HepG2 (cell line): ENCODE measurements at regions not wholly inside any gene's neighbourhood (a gene's known extent, or its start where the extent isn't known, plus 50 kb on each side); places are given as distances from the start of the nearest gene placed in this dataset.
A peak's percentile ranks its signal among the peaks of the same experiment; 100 is the strongest.

Experiments used
- ATAC-seq: fragments of 200-7000 bp; cut with Tn5 transposase; 3 replicates; pipeline ENCODE4 v1.9.1; 2020; ENCODE audit warnings: mild to moderate bottlenecking, moderate library complexity
- BruUV-seq: library from RNA; stranded (reverse); fragments of 400-500 nt; replicated peaks from 2 replicates; lab custom pipeline; 2021; lab: Mats Ljungman, UMichigan
- CTCF ChIA-PET: fragments of 300-600 bp; formaldehyde crosslinking; extraction: SDS; loops from one replicate; lab custom pipeline; 2021; ENCODE audit warnings: low total read pairs, inconsistent platforms, low intra/inter-chr PET ratio; lab: Yijun Ruan, JAX
- POLR2A ChIA-PET: fragments of 350-600 bp; sonication (Branson Sonifier 250); formaldehyde crosslinking; loops from one replicate; lab custom pipeline; 2020; ENCODE audit warnings: antibody characterized with exemption, inconsistent platforms; lab: Yijun Ruan, JAX
- DNase-seq: peaks from one replicate; pipeline ENCODE4 v3.0.0-alpha.2; 2015; ENCODE audit warnings: low spot score
- FAIRE-seq: peaks from 3 replicates; lab custom pipeline; 2011; peaks lifted over from hg19 to GRCh38; lab: Jason Lieb, UNC
- H2AFZ ChIP-seq: one replicate; pipeline ENCODE4 v1.6.1; 2011; ENCODE audit warnings: low read length, inconsistent platforms
- H3K27ac ChIP-seq: fragments of 300-600 bp; 3 replicates; pipeline ENCODE4 v1.8.0; 2011; ENCODE audit warnings: mixed run types, mild to moderate bottlenecking, mixed read lengths, low read length, inconsistent platforms; ENCODE audit not compliant: insufficient read depth; ENCODE audit errors: extremely low read length
- H3K27me3 ChIP-seq, 2 experiments: fragments of 200-600 bp in 1 of 2; 2 replicates in 1 of 2; 3 replicates in 1 of 2; pipeline versions ENCODE4 v1.6.0 to v1.8.0; 2011; ENCODE audit warnings: low read length in 2 of 2, mild to moderate bottlenecking in 2 of 2, moderate library complexity in 2 of 2, inconsistent platforms in 1 of 2; ENCODE audit not compliant: insufficient read depth in 2 of 2, control insufficient read depth in 1 of 2
- H3K36me3 ChIP-seq, 2 experiments: fragments of 200-600 bp in 1 of 2; replicated peaks in 1 of 2; 2 replicates in 1 of 2; 3 replicates in 1 of 2; pipeline versions ENCODE4 v1.5.1 to v1.8.0; 2011; ENCODE audit warnings: low read length in 2 of 2, inconsistent platforms in 1 of 2; ENCODE audit not compliant: insufficient read depth in 2 of 2, control insufficient read depth in 1 of 2
- H3K4me1 ChIP-seq: 2 replicates; pipeline ENCODE4 v1.5.1; 2012; ENCODE audit warnings: low read length, inconsistent platforms; ENCODE audit not compliant: insufficient read depth
- H3K4me2 ChIP-seq: 2 replicates; pipeline ENCODE4 v1.6.0; 2011; ENCODE audit warnings: low read depth, low read length, inconsistent platforms
- H3K4me3 ChIP-seq, 3 experiments: fragments of 200-600 bp in 1 of 3; sonication (generic), shearing (Covaris generic) in 1 of 3; replicated peaks in 1 of 3; 2 replicates each; pipeline ENCODE4 v1.5.1; 2011 to 2016; ENCODE audit warnings: low read length in 3 of 3, inconsistent platforms in 2 of 3, low read depth in 2 of 3, mild to moderate bottlenecking in 2 of 3, control low read depth in 1 of 3, mixed read lengths in 1 of 3; ENCODE audit not compliant: insufficient read depth in 1 of 3
- H3K79me2 ChIP-seq: one replicate; pipeline ENCODE4 v1.6.1; 2011; ENCODE audit warnings: low read length, inconsistent platforms; ENCODE audit not compliant: insufficient read depth
- H3K9ac ChIP-seq: 2 replicates; pipeline ENCODE4 v1.6.0; 2011; ENCODE audit warnings: mild to moderate bottlenecking, low read depth, low read length, inconsistent platforms; ENCODE audit not compliant: insufficient read depth
- H3K9me3 ChIP-seq: 2 replicates; pipeline ENCODE4 v1.5.1; 2012; ENCODE audit warnings: mild to moderate bottlenecking, low read length
- H4K20me1 ChIP-seq: 2 replicates; pipeline ENCODE4 v1.6.0; 2011; ENCODE audit warnings: inconsistent platforms, mild to moderate bottlenecking, low read length, moderate library complexity; ENCODE audit not compliant: insufficient read depth
- GPBP1L1 ChIP-seq: sonication (generic); formaldehyde crosslinking; IDR thresholded peaks from 2 replicates; pipeline ENCODE4 v1.5.0; 2020; ENCODE audit warnings: mild to moderate bottlenecking, missing genetic modification reagents
- HBP1 ChIP-seq: IDR thresholded peaks from 2 replicates; pipeline ENCODE4 v1.6.1; 2016; ENCODE audit warnings: low read depth, control low read depth
- KIAA2018 ChIP-seq: sonication (generic); formaldehyde crosslinking; IDR thresholded peaks from 2 replicates; pipeline ENCODE4 v1.5.0; 2020; ENCODE audit warnings: mild to moderate bottlenecking, missing genetic modification reagents, borderline replicate concordance
- WIZ ChIP-seq: sonication (generic); formaldehyde crosslinking; IDR thresholded peaks from 2 replicates; pipeline ENCODE4 v1.5.1; 2020; ENCODE audit warnings: mild to moderate bottlenecking, missing genetic modification reagents
- ZBTB8A ChIP-seq: sonication (generic); formaldehyde crosslinking; IDR thresholded peaks from 2 replicates; pipeline ENCODE4 v1.4.0; 2020; ENCODE audit warnings: mild to moderate bottlenecking, low read depth, missing genetic modification reagents, borderline replicate concordance
- ZMYM4 ChIP-seq: sonication (generic); formaldehyde crosslinking; IDR thresholded peaks from 2 replicates; pipeline ENCODE4 v1.8.1; 2023; ENCODE audit warnings: mild to moderate bottlenecking, missing genetic modification reagents
- WGBS: methylation state at CpG from one replicate; pipeline ENCODE4 v1.1.6; 2017; ENCODE audit warnings: low lambda C conversion rate; 5-methylcytosine and 5-hydroxymethylcytosine counted together
- in situ Hi-C: cut with HindIII; loops from 2 replicates; pipeline ENCODE4 v1.10.0; 2017; ENCODE audit warnings: low pct_unique_long_range_greater_than_20kb; ENCODE audit not compliant: extremely low pct_ligation_motif_present
- intact Hi-C: fragments of 100-400 bp; cut with micrococcal nuclease; formaldehyde crosslinking; loops from one replicate; pipeline ENCODE4 v1.10.0; 2022; ENCODE audit not compliant: unreplicated experiment

GRCh38 chr7:130791746-130792145 lies 57.7 kb upstream of the KLF14 start:
- H4K20me1 ChIP-seq = no peaks in the 10 kb centered on the region
- ChIA-PET POLR2A (no interaction called here), CTCF (no interaction called here)
- no TSS peak for BruUV-seq
- WGBS = 7% methylated on average over 4 of the region's 4 CpGs
- no peaks in the 10 kb centered on the region for H3K36me3 ChIP-seq
- no peak overlapping the region for H3K9ac ChIP-seq
- intact Hi-C loops = no loop called here
- no peak for ATAC-seq
- H3K4me2 ChIP-seq = no peak overlapping the region
- TF ChIP-seq ZBTB8A (no peak), GPBP1L1 (CRISPR knock-in tag) (no peak), WIZ (CRISPR knock-in tag) (no peak), ZMYM4 (CRISPR knock-in tag) (no peak)
- DNase-seq = no peak
- H2AFZ ChIP-seq = no peak overlapping the region
- no peak for FAIRE-seq
- H3K27me3 ChIP-seq = no peaks in the 10 kb centered on the region
- no peak overlapping the region for H3K27ac ChIP-seq
- H3K9me3 ChIP-seq = no peaks in the 10 kb centered on the region
- no peaks in the 10 kb centered on the region for H3K79me2 ChIP-seq
- no peak overlapping the region for H3K4me3 ChIP-seq
- H3K4me1 ChIP-seq = peaks cover 16% of the 10 kb centered on the region
- in situ Hi-C loops = no loop called here

GRCh38 chr7:130793855-130794618 lies 60.0 kb upstream of the KLF14 start:
- in situ Hi-C loops (no loop called here), intact Hi-C loops (no loop called here)
- no TSS peak for BruUV-seq
- H3K4me3 ChIP-seq = peak overlapping the region; percentile 45 to 53 (median 46); a peak in 5 of 6 replicates
- ATAC-seq (peak; percentile 98), DNase-seq (peak; percentile 18), FAIRE-seq (peak; percentile 55)
- peak overlapping the region; percentile 56 for H3K4me2 ChIP-seq
- CTCF ChIA-PET = no interaction called here
- POLR2A ChIA-PET = no interaction called here
- peak overlapping the region; percentile 59 for H2AFZ ChIP-seq
- H3K79me2 ChIP-seq = no peaks in the 10 kb centered on the region
- no peaks in the 10 kb centered on the region for H4K20me1 ChIP-seq
- H3K4me1 ChIP-seq = peaks cover 16% of the 10 kb centered on the region
- H3K36me3 ChIP-seq = no peaks in the 10 kb centered on the region
- no peak overlapping the region for H3K27ac ChIP-seq
- no peaks in the 10 kb centered on the region for H3K9me3 ChIP-seq
- H3K9ac ChIP-seq = no peak overlapping the region
- no peaks in the 10 kb centered on the region for H3K27me3 ChIP-seq
- 2% methylated on average over 9 of the region's 9 CpGs for WGBS
- no peak for TF ChIP-seq KIAA2018 (CRISPR knock-in tag)
- no peak for TF ChIP-seq HBP1 (CRISPR knock-in tag)
